HG03108 (cell line): ENCODE measurements at regions not wholly inside any gene's neighbourhood (a gene's known extent, or its start where the extent isn't known, plus 50 kb on each side); places are given as distances from the start of the nearest gene placed in this dataset.

Source experiments
- ATAC-seq: cut with Tn5 transposase; IDR thresholded peaks from one replicate; pipeline ENCODE4 v1.9.1; 2021; ENCODE audit warnings: moderate library complexity; ENCODE audit not compliant: unreplicated experiment

DNA sequence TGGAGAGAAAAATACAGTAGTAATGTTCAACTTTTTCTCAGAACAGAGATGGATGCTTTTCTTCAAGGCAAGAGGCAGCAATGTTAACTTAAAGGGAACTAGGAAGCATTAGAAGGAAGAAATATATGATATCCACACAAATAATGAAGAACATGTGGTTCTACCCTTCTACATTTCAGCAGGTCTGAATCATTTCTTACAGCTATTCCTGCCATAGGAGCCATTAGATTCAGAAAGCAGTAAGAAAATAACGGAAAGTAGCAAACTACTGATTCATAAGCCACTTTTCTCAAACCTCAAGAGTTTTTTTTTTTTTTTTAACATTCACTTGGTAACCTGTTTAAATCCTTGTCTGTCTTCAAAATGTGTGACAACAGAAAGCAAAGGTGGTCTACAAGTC, 1251.6 kb upstream of the AGA start:
- no peak for ATAC-seq

DNA sequence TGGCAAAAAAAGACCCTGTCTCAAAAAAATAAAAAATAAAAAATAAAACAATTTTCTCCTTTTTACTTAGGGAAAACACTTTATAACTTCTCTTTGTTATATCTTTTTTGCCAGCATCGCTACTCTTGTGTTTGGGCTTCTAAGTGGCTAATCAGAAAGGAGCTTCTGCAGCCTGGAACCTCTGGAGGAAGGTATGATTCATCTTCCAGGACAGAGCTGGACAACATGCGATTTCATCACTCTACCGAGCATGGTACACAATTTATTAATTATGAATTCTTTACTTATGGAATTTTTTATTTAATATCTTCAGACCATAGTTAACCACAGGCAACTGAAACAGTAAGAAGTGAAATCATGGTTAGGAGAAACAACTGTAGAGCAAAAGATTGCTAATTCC, 1254.3 kb upstream of the AGA start:
- no peak for ATAC-seq

DNA sequence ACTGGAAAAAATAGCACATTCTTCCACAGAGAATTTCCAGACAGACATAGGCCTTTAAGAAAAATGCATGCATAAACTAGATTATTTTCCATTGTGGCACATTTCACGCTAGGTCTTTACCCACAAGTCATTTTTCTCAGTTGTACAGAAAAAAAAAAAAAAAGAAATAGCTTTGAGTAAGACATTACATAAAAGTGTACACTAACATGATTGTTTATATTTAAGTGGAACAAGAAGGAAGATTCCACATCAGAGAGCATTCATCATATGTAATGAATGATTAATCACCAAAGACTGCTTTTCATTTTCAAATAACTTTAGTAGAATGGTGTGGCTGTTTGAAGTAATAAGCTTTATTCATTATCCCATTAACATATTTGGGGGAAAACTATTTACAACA, 1270.2 kb upstream of the AGA start:
- no peak for ATAC-seq

DNA sequence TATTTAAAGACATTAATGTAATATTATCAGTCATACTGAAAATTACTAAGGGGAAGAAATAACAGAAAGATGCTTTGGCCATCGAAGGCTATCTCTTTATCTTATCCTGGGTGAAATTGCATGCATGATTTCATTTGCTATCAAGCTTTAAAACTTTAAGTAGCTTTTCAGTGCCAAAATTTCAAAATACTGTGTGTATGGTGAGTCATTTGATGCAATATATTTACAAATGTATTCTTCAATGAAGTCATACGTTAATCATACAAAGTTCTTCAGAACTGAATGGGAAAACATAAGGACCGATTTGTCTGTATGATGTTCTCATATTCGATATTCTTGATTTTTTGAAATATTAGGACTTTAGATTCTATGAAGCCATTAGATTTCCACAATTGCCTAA, 1295.8 kb upstream of the AGA start:
- no peak for ATAC-seq

DNA sequence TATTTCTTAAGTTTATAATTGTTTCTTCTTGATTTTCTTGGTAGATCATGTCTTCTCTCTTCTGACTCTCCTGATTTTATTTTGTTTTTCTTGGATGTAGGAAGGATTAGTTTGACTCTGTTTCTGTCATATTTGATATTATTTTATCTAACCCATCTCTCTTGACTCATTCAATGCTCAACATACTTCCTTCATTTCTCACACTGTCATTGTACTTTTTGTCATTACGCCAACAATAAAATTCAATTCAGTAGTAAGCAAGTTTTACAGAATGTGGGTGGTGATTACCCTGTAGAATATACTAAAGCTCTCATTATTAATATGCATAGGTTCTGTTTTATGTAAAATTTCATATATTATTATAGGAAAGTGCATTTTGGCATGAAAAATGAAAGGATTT, 1303.0 kb upstream of the AGA start:
- ATAC-seq, result no peak

DNA sequence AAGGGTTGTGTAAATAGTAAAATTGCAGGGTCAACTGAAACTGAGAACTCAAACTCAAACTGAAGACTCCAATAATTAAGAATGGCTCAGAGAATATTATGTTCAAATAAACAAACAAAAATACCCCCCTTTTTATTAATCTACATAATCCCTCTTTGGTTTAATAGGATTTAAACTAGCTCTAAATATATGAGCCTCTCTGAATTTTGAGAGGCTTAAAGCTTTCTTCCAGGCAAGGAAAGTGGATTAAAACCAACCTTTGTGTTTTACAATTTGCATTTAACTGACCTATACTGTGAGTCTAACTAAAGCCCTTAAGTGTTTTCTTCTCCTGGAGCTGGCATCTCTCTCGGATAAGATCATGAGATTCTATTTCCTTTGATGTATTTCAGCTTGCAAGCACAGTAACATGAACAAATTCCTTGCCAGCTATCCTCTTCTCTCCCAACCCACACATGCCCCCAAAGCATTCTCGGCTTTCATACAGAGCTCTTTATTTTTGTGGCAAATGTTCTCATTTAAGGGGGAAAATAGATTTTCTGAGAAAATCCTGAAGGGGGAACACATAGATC, 1310.8 kb upstream of the AGA start:
- no peak for ATAC-seq

DNA sequence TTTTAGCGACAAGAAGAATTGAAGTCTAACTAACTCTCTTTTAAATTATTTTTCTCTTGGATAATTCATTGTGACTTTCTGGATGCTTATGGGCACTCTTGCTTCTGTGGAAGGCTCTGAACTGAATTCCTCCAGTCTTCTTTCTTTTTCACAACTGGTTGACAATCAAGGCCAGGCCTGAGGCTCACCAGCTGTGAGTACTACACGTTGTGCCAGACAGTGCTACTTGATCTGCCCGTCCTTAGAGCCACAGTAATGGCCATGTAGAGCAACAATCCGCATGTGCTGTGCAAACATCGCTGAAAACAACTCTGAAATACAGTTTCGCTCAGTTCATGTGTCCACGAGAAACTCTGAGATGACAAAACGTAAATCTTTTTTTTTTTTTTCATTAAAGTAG, 1336.3 kb upstream of the AGA start:
- ATAC-seq, result no peak

DNA sequence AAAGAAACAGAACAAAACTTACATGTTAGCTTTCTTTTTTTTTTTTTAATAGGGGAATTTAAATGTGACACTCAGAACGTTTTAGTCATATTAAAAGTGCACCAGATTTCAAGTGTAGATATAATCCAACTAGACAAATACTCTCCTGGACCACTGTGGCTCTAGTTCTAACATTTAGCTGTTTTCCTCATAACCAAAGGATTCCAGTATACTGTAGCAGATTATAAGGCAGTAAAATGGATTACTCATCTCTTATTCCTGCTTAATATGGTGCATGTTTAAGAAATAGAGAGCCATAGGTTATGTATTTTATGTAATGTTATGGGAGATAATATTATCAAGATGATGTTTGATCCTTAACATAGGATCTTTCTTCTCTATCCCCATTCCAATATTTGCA, 1339.5 kb upstream of the AGA start:
- ATAC-seq, result no peak

DNA sequence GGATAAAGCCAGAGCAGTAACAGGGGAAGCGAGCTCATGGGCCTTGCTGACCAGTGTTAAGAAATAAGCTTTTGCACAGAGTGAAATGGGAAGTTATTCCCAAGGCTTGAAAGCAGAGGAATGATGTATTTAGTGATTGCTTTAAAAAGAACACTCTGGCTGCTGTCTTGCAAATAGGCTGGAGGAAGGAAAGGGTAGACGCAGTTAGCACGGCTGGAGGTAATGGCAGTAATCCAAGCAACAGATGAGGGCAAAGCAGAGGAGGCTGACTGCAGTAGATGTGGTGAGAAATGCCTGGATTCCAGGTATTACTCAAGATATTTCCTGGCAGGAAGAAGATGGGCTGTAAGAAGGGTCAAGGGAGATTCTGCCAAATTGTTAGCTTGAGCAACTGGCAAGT, 1342.3 kb upstream of the AGA start:
- no peak for ATAC-seq

DNA sequence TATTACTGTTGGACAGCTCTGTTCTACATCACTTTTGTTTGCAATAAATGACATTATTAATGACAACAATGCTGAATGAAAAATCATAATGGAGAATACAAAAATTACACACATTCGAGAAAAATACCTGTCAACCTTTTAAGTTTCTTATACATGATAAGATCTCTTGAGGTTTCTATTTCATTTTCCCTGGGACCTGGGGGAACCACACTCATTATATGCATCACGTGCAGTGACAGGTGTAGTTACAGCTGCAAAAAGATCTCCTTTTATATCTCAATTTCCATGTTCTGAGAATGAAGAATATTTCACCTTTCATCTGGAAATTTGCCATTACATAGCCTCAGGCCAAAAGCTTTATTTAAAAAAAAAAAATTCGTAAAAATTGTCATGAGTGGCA, 1347.0 kb upstream of the AGA start:
- ATAC-seq, result no peak

DNA sequence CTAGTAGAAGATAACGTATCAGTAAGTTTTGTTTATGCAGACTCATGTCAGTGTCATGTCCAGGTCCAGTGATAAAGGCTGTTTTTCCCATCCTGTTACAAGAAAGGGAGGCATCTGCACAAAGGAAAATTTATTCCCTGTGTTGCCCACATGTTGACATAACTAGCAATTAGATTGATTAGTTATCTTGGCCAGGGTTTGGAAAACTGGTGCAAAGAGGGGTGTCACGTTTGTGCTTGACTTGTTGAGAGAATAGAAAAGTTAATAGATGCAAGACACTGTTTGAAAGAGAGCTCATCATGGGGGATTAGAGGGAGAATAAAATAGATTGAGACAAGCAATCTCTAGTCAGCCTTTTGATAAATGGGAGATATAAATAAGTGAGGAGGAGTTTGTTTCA, 1357.0 kb upstream of the AGA start:
- ATAC-seq, result no peak

DNA sequence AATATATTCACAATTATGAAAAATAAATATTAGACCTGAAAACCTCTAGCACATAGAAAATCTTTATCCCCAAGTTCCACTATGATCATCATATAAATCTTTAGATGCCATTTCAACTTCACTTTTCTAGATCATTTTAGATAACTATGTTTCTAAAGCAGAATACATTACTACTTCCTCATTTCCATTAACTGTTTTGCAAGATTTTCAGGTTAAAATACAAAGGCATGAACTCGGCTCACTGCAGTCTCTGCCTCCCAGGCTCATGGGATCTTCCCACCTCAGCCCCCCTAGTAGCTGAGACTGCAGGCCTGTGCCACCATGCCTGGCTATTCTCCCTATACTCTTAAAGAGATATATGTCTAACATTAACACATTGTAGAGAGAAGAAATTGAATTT, 1365.9 kb upstream of the AGA start:
- ATAC-seq, result no peak

DNA sequence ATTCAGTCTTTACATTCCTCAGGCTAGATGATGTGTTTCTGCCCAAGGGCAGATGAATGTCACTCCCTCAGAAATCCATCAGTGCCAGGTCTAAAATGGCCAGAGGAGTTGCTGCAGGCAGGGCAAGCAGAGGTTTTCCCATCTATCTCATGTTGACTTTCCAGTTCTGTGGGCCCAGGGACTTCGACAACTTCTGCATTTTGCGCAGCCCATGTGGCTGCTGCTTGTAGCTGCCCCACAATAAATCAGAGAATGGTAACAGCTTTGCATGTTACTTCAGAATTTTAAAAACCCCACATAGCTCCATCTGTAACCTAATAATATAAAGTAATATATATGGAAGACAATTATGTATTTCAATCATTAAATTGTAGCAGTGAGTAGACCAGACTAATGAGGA, 1367.7 kb upstream of the AGA start:
- no peak for ATAC-seq

DNA sequence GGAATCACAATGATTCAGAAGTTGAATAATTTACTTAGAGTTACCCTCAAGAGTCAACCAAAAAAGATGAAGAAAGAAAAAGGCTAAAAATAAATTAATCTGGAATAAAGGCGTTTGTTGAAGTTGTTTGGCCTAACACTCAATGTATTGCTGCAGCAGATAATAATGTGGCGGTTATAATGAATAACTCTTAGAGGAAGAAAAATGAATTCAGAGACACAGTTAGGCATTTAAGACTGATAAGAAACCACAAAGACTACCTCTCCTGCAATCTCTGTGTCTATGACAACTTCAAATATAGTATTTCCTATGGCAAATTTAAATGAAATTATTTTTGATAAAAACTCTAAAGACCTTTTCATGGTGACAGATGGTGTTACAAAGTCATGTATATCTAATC, 1369.1 kb upstream of the AGA start:
- no peak for ATAC-seq

DNA sequence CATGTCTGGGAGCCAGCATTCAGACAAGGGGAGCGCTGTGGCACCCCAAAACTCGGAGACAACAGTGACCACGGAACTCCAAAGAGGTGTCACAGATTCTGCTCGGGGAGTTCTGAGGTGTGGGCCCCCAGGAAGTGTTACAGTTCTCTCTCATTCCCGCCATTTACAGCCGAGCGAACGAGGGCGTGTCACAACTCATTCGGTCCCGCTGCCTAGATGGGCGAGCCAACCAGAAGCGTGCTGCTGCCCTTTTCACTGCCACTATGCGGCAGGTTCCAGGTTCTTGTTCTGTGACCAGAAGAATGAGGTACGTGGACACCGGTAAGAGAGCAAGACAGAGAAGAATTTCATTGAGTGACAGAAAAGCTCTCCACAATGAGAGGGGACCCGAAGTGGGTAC, 1370.6 kb upstream of the AGA start:
- ATAC-seq, result no peak

DNA sequence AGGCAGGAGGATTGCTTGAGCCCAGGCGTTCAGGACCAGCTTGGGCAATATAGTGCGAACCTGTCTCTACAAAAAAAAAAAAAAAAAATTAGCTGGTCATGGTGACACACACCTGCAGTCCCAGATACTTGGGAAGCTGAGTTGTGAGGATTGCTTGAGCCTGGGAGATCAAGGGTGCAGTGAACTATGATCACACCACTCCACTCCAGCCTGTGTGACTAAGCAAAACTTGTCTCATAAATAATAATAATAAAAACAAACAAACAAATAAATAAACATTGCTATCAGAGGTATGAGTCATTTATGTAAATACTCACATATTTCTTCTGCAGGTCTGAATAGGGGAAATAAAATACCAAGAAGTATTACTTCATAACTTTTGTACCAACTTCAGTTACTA, 1372.7 kb upstream of the AGA start:
- no peak for ATAC-seq

DNA sequence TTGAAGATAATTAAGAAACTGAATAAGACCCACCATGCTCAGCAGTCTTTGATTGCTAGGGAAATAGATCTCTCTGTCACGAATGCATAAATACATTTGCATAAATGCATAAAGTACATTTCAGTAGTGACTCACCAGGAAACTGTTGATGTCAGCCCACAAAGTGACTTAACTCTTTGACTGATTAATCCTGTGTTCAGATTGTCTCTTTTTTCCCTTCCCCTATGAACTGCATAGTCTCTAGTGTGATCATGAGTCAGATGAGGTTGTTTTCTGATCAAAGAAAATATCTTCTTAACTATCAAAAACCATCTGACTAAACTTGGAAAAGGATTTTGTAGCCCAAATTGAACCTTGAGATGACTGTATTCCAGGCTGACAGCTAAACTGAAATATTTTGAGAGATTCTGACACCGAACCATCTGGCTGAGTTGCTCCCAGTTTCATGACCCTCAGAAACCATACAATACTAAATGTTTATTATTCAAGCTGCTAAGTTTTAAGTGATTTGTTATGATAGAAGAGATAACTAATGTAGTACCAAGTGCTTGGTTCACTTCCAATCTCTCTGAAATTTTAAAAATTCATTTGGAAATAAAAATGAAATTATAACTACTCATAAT, 1381.5 kb upstream of the AGA start:
- no peak for ATAC-seq

DNA sequence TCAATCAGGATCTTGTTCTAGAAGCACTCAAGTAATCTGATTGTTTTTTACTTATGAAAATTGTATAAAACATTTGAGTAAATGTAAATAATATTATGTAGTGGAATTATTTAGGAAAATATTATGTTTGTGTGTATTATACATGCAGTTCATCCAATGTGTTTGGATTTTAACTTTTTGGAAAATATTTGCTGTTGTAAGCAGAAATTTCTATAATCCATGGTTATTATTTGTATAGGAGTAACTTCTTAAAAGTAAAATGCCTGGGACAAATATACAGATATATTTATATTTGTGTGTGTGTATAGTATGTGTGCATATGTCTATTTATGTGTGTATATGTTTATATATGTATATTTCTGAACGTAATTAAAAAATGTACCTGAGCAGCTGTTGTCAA, 1394.6 kb upstream of the AGA start:
- no peak for ATAC-seq

DNA sequence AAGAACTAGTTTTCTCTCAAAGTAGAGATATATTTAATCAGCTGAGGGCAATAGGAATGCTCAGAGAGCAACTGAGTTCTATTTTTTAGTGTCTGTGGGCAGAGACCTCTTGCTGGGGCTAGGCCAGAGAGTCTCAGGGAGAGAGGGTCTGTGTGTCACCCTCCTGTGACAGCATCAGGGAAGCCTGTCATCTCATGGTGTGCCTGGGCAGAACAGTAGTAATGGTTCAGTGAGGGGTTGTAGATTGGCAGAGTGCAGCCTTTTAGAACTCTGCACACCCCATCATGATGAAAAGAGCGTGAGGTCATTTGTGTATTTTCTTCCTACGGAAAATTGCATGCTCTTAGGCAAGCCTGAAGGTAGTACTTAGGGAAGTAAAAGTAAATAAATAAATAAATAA, 1396.5 kb upstream of the AGA start:
- ATAC-seq, result no peak

DNA sequence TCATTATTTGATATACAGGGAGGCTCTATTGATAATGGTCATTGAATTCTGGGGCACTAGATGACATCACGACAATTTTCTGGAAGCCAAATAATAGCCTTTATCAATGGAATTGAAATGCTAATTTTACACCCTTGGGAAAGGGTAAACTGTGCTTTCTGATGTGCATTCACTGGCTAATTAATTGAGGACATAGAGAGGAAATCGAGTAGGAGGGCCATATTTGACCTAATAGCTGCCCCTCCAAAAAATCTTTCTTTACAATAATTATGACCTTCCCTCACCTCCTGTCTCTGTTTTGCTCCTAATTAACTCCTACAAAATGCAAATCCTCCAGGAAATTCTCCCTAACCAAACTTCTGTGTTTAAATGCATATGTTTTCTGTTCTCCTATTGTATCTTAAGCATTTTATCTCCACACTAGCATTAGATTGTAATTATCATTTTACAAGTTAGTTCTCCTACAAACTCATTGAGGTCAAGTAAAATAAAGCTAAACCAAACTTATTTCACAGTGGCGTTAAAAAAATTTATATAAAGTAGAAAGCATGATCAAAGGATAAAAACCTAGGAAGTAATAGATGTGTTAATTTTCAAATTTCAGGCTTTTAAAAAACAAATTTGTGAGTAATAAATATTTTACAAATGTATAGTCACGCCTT, 1414.0 kb upstream of the AGA start:
- no peak for ATAC-seq

DNA sequence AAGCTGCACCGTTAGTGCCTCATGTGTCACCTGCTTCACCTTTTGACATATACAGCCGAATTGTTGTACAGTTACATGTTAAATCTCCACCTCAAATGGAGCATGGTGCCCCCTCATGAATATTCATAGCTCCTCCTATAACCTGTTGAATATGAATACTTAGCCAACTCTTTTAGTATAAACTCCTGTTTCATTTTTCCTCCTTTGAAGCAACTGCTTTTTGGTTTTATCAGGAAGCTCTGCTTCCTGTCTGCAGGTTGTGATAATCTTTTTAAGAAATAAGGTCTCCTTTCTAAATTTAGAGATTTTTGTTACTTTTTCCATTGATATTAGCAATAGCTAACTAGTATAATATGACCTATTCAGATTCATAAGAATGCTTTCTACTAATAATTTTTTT, 1429.2 kb upstream of the AGA start:
- no peak for ATAC-seq

DNA sequence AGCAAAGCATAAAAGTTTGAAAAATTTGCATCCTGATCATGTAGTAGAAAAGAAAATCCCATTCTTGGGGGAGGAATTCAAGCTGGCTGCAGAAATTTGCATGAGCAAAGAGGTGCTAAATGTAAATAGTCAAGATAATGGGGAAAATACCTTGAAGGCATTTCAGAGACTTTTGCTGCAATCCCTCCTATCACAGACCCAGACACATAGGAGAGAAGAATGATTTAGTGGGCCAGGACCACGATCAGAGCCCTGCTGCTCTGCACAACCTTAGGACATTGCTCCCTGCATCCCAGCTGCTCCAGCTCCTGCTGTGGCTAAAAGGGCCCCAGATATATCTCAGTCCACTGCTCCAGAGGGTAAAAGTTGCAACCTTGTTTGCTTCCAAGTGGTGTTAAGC, 1439.7 kb upstream of the AGA start:
- no peak for ATAC-seq

DNA sequence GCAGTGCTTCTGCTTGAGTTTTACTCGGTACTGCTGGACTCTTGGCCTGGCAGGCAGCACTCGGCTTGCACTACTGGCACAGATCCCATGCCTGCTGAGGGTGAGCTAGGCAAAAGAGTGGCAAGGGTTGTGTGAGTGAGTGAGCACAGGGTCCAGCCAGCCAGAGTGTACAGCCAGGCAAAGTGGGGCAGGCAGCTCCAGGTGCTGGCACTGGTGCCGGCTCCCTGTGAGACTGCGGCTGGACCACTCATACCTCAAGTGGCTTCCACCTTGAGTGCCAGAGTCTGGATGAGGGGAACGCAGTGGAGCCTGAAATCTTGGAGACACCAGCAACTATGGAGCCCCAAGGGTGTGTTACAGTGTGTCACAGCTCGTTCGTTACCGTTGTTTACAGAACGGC, 1451.9 kb upstream of the AGA start:
- no peak for ATAC-seq
